Mucosa of rectum (tissue), 2 donors: ENCODE measurements at regions not wholly inside any gene's neighbourhood (a gene's known extent, or its start where the extent isn't known, plus 50 kb on each side); places are given as distances from the start of the nearest gene placed in this dataset.

ENCODE experiments used
- H3K27ac ChIP-seq, 2 donors: one replicate each; pipeline ENCODE4 v1.7.0; 2013; ENCODE audit warnings: inconsistent platforms in 2 of 2, low read depth in 2 of 2, low read length in 2 of 2
- H3K27me3 ChIP-seq, 2 donors: one replicate each; pipeline ENCODE4 v1.7.0; 2013; ENCODE audit warnings: low read length in 2 of 2; ENCODE audit not compliant: control insufficient read depth in 2 of 2, insufficient read depth in 2 of 2
- H3K36me3 ChIP-seq, 2 donors: one replicate each; pipeline ENCODE4 v1.7.0; 2013; ENCODE audit warnings: low read length in 2 of 2; ENCODE audit not compliant: control insufficient read depth in 2 of 2, insufficient read depth in 2 of 2
- H3K4me1 ChIP-seq, 2 donors: one replicate each; pipeline ENCODE4 v1.7.0; 2013; ENCODE audit warnings: low read length in 2 of 2, mild to moderate bottlenecking in 1 of 2; ENCODE audit not compliant: control insufficient read depth in 2 of 2, insufficient read depth in 2 of 2
- H3K4me3 ChIP-seq, 2 donors: one replicate each; pipeline ENCODE4 v1.7.0; 2013; ENCODE audit warnings: low read length in 2 of 2
- H3K9ac ChIP-seq, 2 donors: one replicate each; pipeline ENCODE4 v1.7.0; 2013; ENCODE audit warnings: low read length in 2 of 2, low read depth in 1 of 2, mild to moderate bottlenecking in 1 of 2
- H3K9me3 ChIP-seq, 2 donors: one replicate each; pipeline ENCODE4 v1.7.0; 2013; ENCODE audit warnings: low read length in 2 of 2; ENCODE audit not compliant: control insufficient read depth in 2 of 2
- donor health status: healthy.
- donor health status: Normal muscosa, but diverticular disease.

- H3K4me3 ChIP-seq = no peak overlapping the region
- no peaks in the 10 kb centered on the region for H3K27me3 ChIP-seq
- no peaks in the 10 kb centered on the region for H3K36me3 ChIP-seq
- H3K9me3 ChIP-seq = no peaks in the 10 kb centered on the region
- no peaks in the 10 kb centered on the region for H3K4me1 ChIP-seq
- no peak overlapping the region for H3K27ac ChIP-seq
- no peak overlapping the region for H3K9ac ChIP-seq
These were observed 308.9 kb upstream of the POU3F3 start for GRCh38 chr2:104545055-104545454.

GRCh38 chr2:104546537-104546936 lies 307.4 kb upstream of the POU3F3 start:
- Histone ChIP-seq H3K9ac (no peak overlapping the region), H3K9me3 (no peaks in the 10 kb centered on the region), H3K4me3 (no peak overlapping the region), H3K27me3 (no peaks in the 10 kb centered on the region), H3K4me1 (no peaks in the 10 kb centered on the region), H3K36me3 (no peaks in the 10 kb centered on the region), H3K27ac (no peak overlapping the region)

- no peaks in the 10 kb centered on the region for H3K4me1 ChIP-seq
- no peak overlapping the region for H3K4me3 ChIP-seq
- no peaks in the 10 kb centered on the region for H3K9me3 ChIP-seq
- H3K9ac ChIP-seq = no peak overlapping the region
- H3K36me3 ChIP-seq = no peaks in the 10 kb centered on the region
- no peaks in the 10 kb centered on the region for H3K27me3 ChIP-seq
- no peak overlapping the region for H3K27ac ChIP-seq
These were observed 306.7 kb upstream of the POU3F3 start for GRCh38 chr2:104547221-104547620.

GRCh38 chr2:104561251-104561650 lies 292.7 kb upstream of the POU3F3 start:
- Histone ChIP-seq H3K27me3 (no peaks in the 10 kb centered on the region), H3K4me3 (no peak overlapping the region), H3K36me3 (no peaks in the 10 kb centered on the region), H3K9ac (no peak overlapping the region), H3K9me3 (no peaks in the 10 kb centered on the region), H3K27ac (no peak overlapping the region), H3K4me1 (no peaks in the 10 kb centered on the region)

GRCh38 chr2:104562537-104562936 lies 291.4 kb upstream of the POU3F3 start:
- Histone ChIP-seq H3K9ac (no peak overlapping the region), H3K9me3 (no peaks in the 10 kb centered on the region), H3K36me3 (no peaks in the 10 kb centered on the region), H3K4me1 (no peaks in the 10 kb centered on the region), H3K4me3 (no peak overlapping the region), H3K27ac (no peak overlapping the region), H3K27me3 (no peaks in the 10 kb centered on the region)

- Histone ChIP-seq H3K27me3 (no peaks in the 10 kb centered on the region), H3K36me3 (no peaks in the 10 kb centered on the region), H3K4me1 (no peaks in the 10 kb centered on the region), H3K9me3 (no peaks in the 10 kb centered on the region), H3K4me3 (no peak overlapping the region), H3K27ac (no peak overlapping the region), H3K9ac (no peak overlapping the region)
These were observed 290.4 kb upstream of the POU3F3 start for GRCh38 chr2:104563398-104563996.

GRCh38 chr2:104568247-104568646 lies 285.7 kb upstream of the POU3F3 start:
- Histone ChIP-seq H3K27me3 (no peaks in the 10 kb centered on the region), H3K9ac (no peak overlapping the region), H3K4me1 (no peaks in the 10 kb centered on the region), H3K4me3 (no peak overlapping the region), H3K9me3 (no peaks in the 10 kb centered on the region), H3K27ac (no peak overlapping the region), H3K36me3 (no peaks in the 10 kb centered on the region)

GRCh38 chr2:104570259-104570658 lies 283.7 kb upstream of the POU3F3 start:
- Histone ChIP-seq H3K4me3 (no peak overlapping the region), H3K4me1 (no peaks in the 10 kb centered on the region), H3K27ac (no peak overlapping the region), H3K36me3 (no peaks in the 10 kb centered on the region), H3K27me3 (no peaks in the 10 kb centered on the region), H3K9me3 (no peaks in the 10 kb centered on the region), H3K9ac (no peak overlapping the region)

GRCh38 chr2:104572834-104573233 lies 281.1 kb upstream of the POU3F3 start:
- no peak overlapping the region for H3K9ac ChIP-seq
- H3K4me1 ChIP-seq = no peaks in the 10 kb centered on the region
- H3K9me3 ChIP-seq = no peaks in the 10 kb centered on the region
- H3K4me3 ChIP-seq = no peak overlapping the region
- no peaks in the 10 kb centered on the region for H3K36me3 ChIP-seq
- H3K27ac ChIP-seq = no peak overlapping the region
- H3K27me3 ChIP-seq = no peaks in the 10 kb centered on the region

GRCh38 chr2:104574367-104574766 lies 279.5 kb upstream of the POU3F3 start:
- Histone ChIP-seq H3K36me3 (no peaks in the 10 kb centered on the region), H3K9ac (no peak overlapping the region), H3K27me3 (no peaks in the 10 kb centered on the region), H3K9me3 (no peaks in the 10 kb centered on the region), H3K4me3 (no peak overlapping the region), H3K27ac (no peak overlapping the region), H3K4me1 (no peaks in the 10 kb centered on the region)

GRCh38 chr2:104577143-104577542 lies 276.8 kb upstream of the POU3F3 start:
- H3K27ac ChIP-seq = no peak overlapping the region
- no peak overlapping the region for H3K4me3 ChIP-seq
- no peaks in the 10 kb centered on the region for H3K4me1 ChIP-seq
- H3K9me3 ChIP-seq = no peaks in the 10 kb centered on the region
- H3K27me3 ChIP-seq = no peaks in the 10 kb centered on the region
- H3K9ac ChIP-seq = no peak overlapping the region
- no peaks in the 10 kb centered on the region for H3K36me3 ChIP-seq
